Testis (tissue), 2 donors: ENCODE measurements at regions not wholly inside any gene's neighbourhood (a gene's known extent, or its start where the extent isn't known, plus 50 kb on each side); places are given as distances from the start of the nearest gene placed in this dataset.

ENCODE experiments used
- DNase-seq: peaks from one replicate; pipeline ENCODE4 v3.0.0-alpha.2; 2019
- H3K27ac ChIP-seq, 2 donors: fragments of 200-600 bp; sonication (generic); one replicate each; pipeline ENCODE4 v1.5.1; 2019
- H3K27me3 ChIP-seq: fragments of 200-600 bp; sonication (generic); one replicate; pipeline ENCODE4 v1.5.1; 2019
- H3K36me3 ChIP-seq: fragments of 200-600 bp; sonication (generic); one replicate; pipeline ENCODE4 v1.5.1; 2017; ENCODE audit warnings: low read depth; ENCODE audit errors: missing control alignments
- H3K4me1 ChIP-seq: fragments of 200-600 bp; sonication (generic); one replicate; pipeline ENCODE4 v1.5.1; 2019
- H3K4me3 ChIP-seq, 2 donors: fragments of 200-600 bp; sonication (generic); one replicate each; pipeline ENCODE4 v1.5.1; 2017 to 2019
- H3K9me3 ChIP-seq: fragments of 200-600 bp; sonication (generic); one replicate; pipeline ENCODE4 v1.5.1; 2017
- POLR2A ChIP-seq: fragments of 450-650 bp; IDR thresholded peaks from one replicate; pipeline ENCODE4 v1.6.1; 2017; ENCODE audit warnings: antibody characterized with exemption, mild to moderate bottlenecking, moderate library complexity
- WGBS, 2 donors: methylation state at CpG; one replicate each; pipeline ENCODE4 v1.1.5; 2018; 5-methylcytosine and 5-hydroxymethylcytosine counted together
- intact Hi-C: fragments of 100-400 bp; cut with DNase I; formaldehyde crosslinking; loops from one replicate; pipeline ENCODE4 v1.15.1; 2023; ENCODE audit warnings: low total_unique reads
- TF ChIP-seq, protein P1 (sequence below), 3 experiments: fragments of 450-650 bp in 2 of 3; fragments of 200-600 bp in 1 of 3; sonication (generic) in 1 of 3; IDR thresholded peaks; one replicate each; pipeline ENCODE4 v1.5.1; 2016 to 2019; ENCODE audit warnings: antibody characterized with exemption in 3 of 3, mild to moderate bottlenecking in 2 of 3, moderate library complexity in 1 of 3

DNA sequence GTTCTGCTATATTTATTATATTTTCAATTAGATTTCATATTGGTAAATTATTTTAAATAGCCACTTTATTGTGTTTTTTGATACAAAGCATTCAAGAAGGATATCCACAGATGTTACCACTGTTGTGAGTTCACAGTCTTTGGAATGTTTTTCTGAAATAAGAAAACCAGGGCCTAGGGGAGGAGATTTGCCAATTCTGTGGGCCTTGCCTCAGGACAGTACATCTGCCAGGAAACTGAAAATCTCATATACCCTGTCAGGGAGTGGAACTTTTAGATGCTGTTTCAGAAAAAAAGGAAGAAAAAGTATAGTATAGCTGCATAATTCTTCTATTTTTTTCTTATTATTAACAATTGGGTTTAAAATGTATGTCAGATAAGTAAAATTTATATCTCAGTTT is 995.9 kb upstream of the ADGRB3 start:
- no peak overlapping the region for H3K27ac ChIP-seq
- intact Hi-C loops = no loop called here
- no peak for DNase-seq
- no peaks in the 10 kb centered on the region for H3K27me3 ChIP-seq
- no peaks in the 10 kb centered on the region for H3K4me1 ChIP-seq
- no peak overlapping the region for H3K4me3 ChIP-seq
- H3K9me3 ChIP-seq = no peaks in the 10 kb centered on the region
- no peak for TF ChIP-seq POLR2A
- TF ChIP-seq, protein P1, sequence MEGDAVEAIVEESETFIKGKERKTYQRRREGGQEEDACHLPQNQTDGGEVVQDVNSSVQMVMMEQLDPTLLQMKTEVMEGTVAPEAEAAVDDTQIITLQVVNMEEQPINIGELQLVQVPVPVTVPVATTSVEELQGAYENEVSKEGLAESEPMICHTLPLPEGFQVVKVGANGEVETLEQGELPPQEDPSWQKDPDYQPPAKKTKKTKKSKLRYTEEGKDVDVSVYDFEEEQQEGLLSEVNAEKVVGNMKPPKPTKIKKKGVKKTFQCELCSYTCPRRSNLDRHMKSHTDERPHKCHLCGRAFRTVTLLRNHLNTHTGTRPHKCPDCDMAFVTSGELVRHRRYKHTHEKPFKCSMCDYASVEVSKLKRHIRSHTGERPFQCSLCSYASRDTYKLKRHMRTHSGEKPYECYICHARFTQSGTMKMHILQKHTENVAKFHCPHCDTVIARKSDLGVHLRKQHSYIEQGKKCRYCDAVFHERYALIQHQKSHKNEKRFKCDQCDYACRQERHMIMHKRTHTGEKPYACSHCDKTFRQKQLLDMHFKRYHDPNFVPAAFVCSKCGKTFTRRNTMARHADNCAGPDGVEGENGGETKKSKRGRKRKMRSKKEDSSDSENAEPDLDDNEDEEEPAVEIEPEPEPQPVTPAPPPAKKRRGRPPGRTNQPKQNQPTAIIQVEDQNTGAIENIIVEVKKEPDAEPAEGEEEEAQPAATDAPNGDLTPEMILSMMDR (IDR thresholded peaks at IDR 0.05) = no peak
- no peaks in the 10 kb centered on the region for H3K36me3 ChIP-seq

DNA sequence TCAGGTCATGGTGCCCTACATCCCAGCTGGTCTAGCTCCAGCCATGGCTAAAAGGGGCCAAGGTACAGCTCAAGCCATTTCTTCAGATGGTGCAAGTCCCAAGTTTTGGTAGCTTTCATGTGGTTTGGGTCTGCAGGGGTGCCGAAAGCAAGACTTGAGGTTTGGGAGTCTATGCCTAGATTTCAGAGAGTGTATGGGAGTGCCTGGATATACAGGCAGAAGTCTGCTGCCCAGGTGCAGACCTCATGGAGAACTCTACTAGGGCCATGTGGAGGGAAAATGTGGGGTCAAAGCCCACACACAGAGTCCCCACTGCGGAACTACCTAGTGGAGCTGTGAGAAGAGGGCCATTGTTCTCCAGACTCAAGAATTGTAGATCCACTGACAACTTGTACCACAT is 1000.9 kb upstream of the ADGRB3 start:
- Histone ChIP-seq H3K27me3 (no peaks in the 10 kb centered on the region), H3K4me1 (no peaks in the 10 kb centered on the region), H3K4me3 (no peak overlapping the region), H3K9me3 (no peaks in the 10 kb centered on the region), H3K27ac (no peak overlapping the region), H3K36me3 (no peaks in the 10 kb centered on the region)
- TF ChIP-seq, protein P1 (IDR thresholded peaks at IDR 0.05) = no peak
- TF ChIP-seq POLR2A = no peak
- 93 to 100% methylated on average over 2 of the region's 2 CpGs for WGBS, 2 donors
- no peak for DNase-seq
- intact Hi-C loops = no loop called here

DNA sequence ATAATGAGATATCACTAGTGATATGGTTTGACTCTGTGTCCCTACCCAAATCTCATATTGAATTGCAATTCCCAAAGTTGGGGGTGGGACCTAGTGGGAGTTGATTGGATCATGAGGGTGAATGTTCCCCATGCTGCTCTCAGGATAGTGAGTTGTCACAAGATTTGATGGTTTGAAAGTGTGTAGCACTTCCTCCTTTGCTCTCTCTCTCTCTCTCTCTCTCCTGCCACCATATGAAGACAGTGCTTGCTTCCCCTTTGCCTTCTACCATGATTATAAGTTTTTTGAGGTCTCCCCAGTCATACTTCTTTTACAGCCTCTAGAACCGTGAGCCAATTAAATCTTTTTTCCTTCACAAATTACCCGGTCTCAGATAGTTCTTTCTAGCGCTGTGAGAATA is 1002.0 kb upstream of the ADGRB3 start:
- WGBS, 2 donors = 63 to 81% methylated on average over 3 of the region's 3 CpGs

DNA sequence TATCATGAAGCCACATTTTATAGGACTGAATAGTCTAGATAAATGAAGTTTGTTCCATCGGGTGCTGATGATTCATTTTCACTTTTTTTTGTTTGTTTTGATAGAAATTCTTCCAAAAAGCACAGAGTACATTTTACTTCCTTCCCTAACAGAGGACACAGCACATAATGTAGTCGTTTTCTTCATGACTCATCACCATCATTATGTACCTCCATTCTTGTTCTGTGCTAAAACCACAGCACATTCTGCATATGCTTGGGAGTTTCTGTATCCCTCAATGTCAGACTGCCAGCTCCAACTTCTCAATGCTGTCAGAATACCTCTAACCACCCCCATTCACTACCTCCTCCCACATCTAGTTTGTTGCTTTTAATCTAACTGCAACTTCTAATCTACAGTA is 1004.9 kb upstream of the ADGRB3 start:
- 20 to 25% methylated on average over 2 of the region's 2 CpGs for WGBS, 2 donors
- H3K27me3 ChIP-seq = no peaks in the 10 kb centered on the region
- H3K36me3 ChIP-seq = no peaks in the 10 kb centered on the region
- H3K9me3 ChIP-seq = no peaks in the 10 kb centered on the region
- H3K4me1 ChIP-seq = no peaks in the 10 kb centered on the region
- intact Hi-C loops = no loop called here
- no peak overlapping the region for H3K27ac ChIP-seq
- no peak for TF ChIP-seq POLR2A
- no peak overlapping the region for H3K4me3 ChIP-seq
- DNase-seq = no peak

More for the DNA sequence above, 1002.0 kb upstream of the ADGRB3 start:
- Histone ChIP-seq H3K27ac (no peak overlapping the region), H3K4me1 (no peaks in the 10 kb centered on the region), H3K4me3 (no peak overlapping the region), H3K27me3 (no peaks in the 10 kb centered on the region), H3K9me3 (no peaks in the 10 kb centered on the region), H3K36me3 (no peaks in the 10 kb centered on the region)
- intact Hi-C loops = no loop called here
- no peak for DNase-seq
- TF ChIP-seq, protein P1 (IDR thresholded peaks at IDR 0.05) = no peak

DNA sequence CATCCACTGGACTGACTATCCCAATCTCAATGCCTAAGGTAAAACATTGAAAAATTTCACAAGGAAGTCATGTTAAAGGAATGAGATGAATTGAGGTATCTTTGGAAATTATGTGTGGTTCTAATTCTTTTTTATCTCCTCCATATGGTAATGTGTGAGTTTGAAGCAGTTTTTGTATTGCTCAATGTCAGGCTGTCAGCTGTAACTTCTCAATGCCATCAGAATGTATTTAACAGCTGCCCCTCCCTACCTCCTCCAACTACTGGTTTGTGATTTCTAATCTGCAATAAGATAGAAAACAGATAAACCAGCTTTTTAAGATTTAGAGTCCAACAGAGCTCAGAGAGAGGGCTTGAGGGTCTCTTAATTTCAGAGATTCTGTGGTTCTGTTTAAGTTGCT is 1005.8 kb upstream of the ADGRB3 start:
- no peaks in the 10 kb centered on the region for H3K9me3 ChIP-seq
- DNase-seq = no peak

More for the DNA sequence above, 1005.8 kb upstream of the ADGRB3 start:
- Histone ChIP-seq H3K27me3 (no peaks in the 10 kb centered on the region), H3K4me3 (no peak overlapping the region), H3K36me3 (no peaks in the 10 kb centered on the region), H3K4me1 (no peaks in the 10 kb centered on the region), H3K27ac (no peak overlapping the region)
- intact Hi-C loops = no loop called here
- no peak for TF ChIP-seq POLR2A
- TF ChIP-seq, protein P1 (IDR thresholded peaks at IDR 0.05) = no peak
